ENCODE measurements at regions not wholly inside any gene's neighbourhood (a gene's known extent, or its start where the extent isn't known, plus 50 kb on each side); places are given as distances from the start of the nearest gene placed in this dataset.

DNA sequence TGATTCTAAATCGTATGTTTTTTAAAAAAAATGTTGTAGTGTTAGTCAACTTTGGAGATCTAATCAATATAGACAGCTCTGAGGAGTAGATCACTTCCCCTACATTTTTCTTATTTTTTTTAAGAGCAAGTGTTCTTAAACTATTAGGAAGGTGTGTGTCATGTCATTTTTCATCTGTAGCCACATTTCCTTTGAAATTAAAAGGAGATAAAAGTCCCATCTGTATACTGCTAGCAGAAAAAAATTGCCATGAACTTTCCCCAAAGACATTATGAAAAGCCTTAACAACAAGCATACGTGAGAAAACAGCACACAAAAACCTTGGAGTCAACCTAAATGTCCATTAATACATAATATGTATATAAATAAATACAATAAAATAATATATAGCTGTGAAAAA, 286.6 kb downstream of the ETS1 start:
- DNase-seq (ENCODE audit: low spot score), result no peak
- no peaks in the 10 kb centered on the region for H3K27me3 Mint-ChIP-seq (ENCODE audit: low read depth)
- no peaks in the 10 kb centered on the region for H3K36me3 Mint-ChIP-seq (ENCODE audit: low read depth)
- TF ChIP-seq, protein P1, sequence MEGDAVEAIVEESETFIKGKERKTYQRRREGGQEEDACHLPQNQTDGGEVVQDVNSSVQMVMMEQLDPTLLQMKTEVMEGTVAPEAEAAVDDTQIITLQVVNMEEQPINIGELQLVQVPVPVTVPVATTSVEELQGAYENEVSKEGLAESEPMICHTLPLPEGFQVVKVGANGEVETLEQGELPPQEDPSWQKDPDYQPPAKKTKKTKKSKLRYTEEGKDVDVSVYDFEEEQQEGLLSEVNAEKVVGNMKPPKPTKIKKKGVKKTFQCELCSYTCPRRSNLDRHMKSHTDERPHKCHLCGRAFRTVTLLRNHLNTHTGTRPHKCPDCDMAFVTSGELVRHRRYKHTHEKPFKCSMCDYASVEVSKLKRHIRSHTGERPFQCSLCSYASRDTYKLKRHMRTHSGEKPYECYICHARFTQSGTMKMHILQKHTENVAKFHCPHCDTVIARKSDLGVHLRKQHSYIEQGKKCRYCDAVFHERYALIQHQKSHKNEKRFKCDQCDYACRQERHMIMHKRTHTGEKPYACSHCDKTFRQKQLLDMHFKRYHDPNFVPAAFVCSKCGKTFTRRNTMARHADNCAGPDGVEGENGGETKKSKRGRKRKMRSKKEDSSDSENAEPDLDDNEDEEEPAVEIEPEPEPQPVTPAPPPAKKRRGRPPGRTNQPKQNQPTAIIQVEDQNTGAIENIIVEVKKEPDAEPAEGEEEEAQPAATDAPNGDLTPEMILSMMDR (IDR thresholded peaks at IDR 0.05), result no peak
- no peak overlapping the region for H3K27ac Mint-ChIP-seq (ENCODE audit: unreplicated experiment)
- H3K9me3 Mint-ChIP-seq (ENCODE audit: low read depth), result no peaks in the 10 kb centered on the region
- H3K4me3 Mint-ChIP-seq (ENCODE audit: unreplicated experiment), result no peak overlapping the region
- peaks cover 35% of the 10 kb centered on the region for H3K4me1 Mint-ChIP-seq (ENCODE audit: low read depth)

DNA sequence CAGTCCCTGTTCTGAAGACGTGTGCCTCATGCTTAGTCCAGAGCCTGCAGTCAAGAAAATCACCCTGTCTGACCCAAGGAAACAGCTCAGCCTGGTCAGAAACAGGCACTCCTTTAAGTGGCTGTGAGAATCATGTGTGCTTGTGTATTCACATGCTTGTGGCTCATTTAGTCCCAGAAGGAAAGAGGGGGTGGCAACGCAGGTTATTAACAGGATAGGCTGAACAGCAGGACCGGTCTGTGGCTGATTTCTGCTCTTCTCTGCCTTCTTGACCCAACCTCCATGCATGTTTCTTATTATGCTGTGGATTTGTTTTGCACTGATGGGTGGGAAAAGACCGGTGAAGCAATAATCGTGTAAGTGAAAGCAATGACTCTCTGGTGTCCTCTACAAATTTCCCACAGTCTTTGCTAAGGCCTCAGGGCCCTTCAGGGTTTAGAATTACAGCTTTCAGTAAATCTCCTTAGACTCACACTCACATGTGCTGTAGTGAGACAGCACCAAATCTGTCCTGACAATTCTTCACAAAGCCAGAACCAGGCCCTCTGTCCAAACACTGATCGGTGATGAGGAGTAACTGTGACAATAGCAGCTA, 288.1 kb downstream of the ETS1 start:
- H3K27ac Mint-ChIP-seq (ENCODE audit: unreplicated experiment), result peak overlapping the region; percentile 97
- no peaks in the 10 kb centered on the region for H3K27me3 Mint-ChIP-seq (ENCODE audit: low read depth)
- DNase-seq (ENCODE audit: low spot score), result no peak
- H3K9me3 Mint-ChIP-seq (ENCODE audit: low read depth), result no peaks in the 10 kb centered on the region
- H3K4me3 Mint-ChIP-seq (ENCODE audit: unreplicated experiment), result no peak overlapping the region
- H3K4me1 Mint-ChIP-seq (ENCODE audit: low read depth), result peaks cover 50% of the 10 kb centered on the region
- TF ChIP-seq, protein P1 (IDR thresholded peaks at IDR 0.05), result no peak
- no peaks in the 10 kb centered on the region for H3K36me3 Mint-ChIP-seq (ENCODE audit: low read depth)

DNA sequence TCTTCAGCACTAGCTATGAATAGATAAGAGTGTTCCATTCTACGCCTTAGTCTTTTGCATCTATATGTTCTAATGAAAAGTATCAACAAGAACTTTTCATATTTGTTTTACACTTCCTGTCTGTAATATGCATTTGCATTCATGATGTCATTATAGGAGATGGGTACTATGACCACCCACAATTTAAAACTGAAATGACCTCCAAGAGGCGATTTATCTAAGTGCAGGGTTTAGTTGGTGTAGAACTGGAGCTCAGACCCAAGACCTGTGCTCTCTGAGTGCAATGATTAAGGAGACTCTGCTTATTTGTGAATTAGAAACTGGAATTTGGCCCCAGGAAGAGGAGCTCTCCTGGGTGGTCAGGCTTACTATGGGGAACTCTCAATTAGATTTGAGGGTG, 289.1 kb downstream of the ETS1 start:
- H3K9me3 Mint-ChIP-seq (ENCODE audit: low read depth), result no peaks in the 10 kb centered on the region
- H3K4me3 Mint-ChIP-seq (ENCODE audit: unreplicated experiment), result no peak overlapping the region
- no peaks in the 10 kb centered on the region for H3K36me3 Mint-ChIP-seq (ENCODE audit: low read depth)
- no peak for DNase-seq (ENCODE audit: low spot score)
- peak overlapping the region; percentile 97 for H3K27ac Mint-ChIP-seq (ENCODE audit: unreplicated experiment)
- H3K27me3 Mint-ChIP-seq (ENCODE audit: low read depth), result no peaks in the 10 kb centered on the region
- H3K4me1 Mint-ChIP-seq (ENCODE audit: low read depth), result peaks cover 60% of the 10 kb centered on the region
- TF ChIP-seq, protein P1 (IDR thresholded peaks at IDR 0.05), result no peak

DNA sequence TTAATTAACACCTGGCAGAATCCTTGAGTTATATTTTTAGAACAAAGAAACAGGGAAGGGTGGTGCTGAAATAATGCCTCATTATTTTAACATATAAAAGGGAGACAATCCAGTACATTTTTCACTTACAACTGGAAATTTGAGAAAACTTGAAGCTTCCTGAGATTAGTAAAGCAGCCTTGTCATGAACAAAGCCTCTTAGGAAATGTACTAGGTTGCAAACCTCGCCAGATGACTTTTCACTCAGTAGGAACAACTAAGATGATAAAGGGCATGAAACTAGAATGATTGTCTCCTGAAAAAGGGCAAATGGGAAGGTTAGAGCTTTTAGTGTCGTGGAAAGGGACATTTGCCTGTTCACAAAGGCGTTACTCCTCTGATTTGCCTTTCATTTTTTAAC, 289.6 kb downstream of the ETS1 start:
- no peak overlapping the region for H3K4me3 Mint-ChIP-seq (ENCODE audit: unreplicated experiment)
- no peaks in the 10 kb centered on the region for H3K36me3 Mint-ChIP-seq (ENCODE audit: low read depth)
- H3K4me1 Mint-ChIP-seq (ENCODE audit: low read depth), result peaks cover 63% of the 10 kb centered on the region
- no peaks in the 10 kb centered on the region for H3K9me3 Mint-ChIP-seq (ENCODE audit: low read depth)
- no peak overlapping the region for H3K27ac Mint-ChIP-seq (ENCODE audit: unreplicated experiment)
- H3K27me3 Mint-ChIP-seq (ENCODE audit: low read depth), result no peaks in the 10 kb centered on the region
- no peak for DNase-seq (ENCODE audit: low spot score)
- TF ChIP-seq, protein P1 (IDR thresholded peaks at IDR 0.05), result no peak

DNA sequence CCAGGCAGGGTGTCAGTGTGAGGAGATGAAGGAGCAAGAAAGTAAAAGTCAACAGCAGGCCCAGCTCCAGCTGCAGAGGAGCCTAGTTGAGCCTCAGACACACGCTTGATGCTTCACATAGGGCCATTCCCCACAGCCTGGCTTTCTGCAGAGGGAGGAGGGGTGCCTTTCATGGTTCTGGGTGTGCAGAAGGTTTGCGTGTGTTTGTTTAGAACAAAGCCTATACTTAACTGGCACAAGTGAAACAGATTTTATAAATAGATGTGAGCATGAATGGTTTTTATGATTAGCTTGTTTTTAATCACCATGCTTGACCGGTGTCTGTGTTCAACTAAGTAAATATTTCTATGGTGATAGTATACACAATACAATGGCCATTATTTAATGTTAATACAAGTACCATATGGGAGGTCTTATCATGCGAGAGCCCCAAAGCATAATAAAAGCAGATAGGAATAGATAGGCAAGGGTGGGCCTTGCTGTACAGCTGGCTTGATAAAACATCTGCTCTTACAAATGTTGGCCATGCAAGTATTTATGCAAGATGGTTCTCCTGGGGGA, 290.2 kb downstream of the ETS1 start:
- H3K36me3 Mint-ChIP-seq (ENCODE audit: low read depth), result no peaks in the 10 kb centered on the region
- DNase-seq (ENCODE audit: low spot score), result no peak
- no peaks in the 10 kb centered on the region for H3K27me3 Mint-ChIP-seq (ENCODE audit: low read depth)
- peaks cover 68% of the 10 kb centered on the region for H3K4me1 Mint-ChIP-seq (ENCODE audit: low read depth)
- no peaks in the 10 kb centered on the region for H3K9me3 Mint-ChIP-seq (ENCODE audit: low read depth)
- TF ChIP-seq, protein P1 (IDR thresholded peaks at IDR 0.05), result no peak
- no peak overlapping the region for H3K27ac Mint-ChIP-seq (ENCODE audit: unreplicated experiment)
- no peak overlapping the region for H3K4me3 Mint-ChIP-seq (ENCODE audit: unreplicated experiment)
